GM12801 (cell line): ENCODE measurements at regions not wholly inside any gene's neighbourhood (a gene's known extent, or its start where the extent isn't known, plus 50 kb on each side); places are given as distances from the start of the nearest gene placed in this dataset.

Source experiments
- TF ChIP-seq, protein P1 (sequence below): IDR thresholded peaks from one replicate; pipeline ENCODE4 v1.5.1; 2011; ENCODE audit warnings: control low read depth; ENCODE audit not compliant: insufficient read length; ENCODE audit errors: extremely low read depth

DNA sequence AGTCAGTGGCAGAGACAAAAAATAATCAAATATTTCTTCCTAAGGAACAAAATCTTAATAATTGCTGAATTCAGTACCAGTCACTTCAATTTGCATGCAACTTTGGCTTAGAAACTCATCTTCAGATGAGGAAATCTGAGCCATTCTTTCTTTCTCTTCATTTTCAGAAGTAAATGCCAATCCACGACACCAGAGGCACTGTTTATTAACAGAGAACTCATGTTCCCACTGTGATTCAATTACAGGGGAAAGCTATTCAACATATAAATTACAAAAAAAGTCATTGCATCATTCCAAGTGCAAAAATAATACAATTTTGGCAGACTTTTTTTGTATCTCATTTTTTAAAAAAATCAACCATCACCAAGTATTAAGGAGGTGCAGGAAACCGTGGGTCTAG is 816.1 kb upstream of the TMEM132C start:
- TF ChIP-seq, protein P1, sequence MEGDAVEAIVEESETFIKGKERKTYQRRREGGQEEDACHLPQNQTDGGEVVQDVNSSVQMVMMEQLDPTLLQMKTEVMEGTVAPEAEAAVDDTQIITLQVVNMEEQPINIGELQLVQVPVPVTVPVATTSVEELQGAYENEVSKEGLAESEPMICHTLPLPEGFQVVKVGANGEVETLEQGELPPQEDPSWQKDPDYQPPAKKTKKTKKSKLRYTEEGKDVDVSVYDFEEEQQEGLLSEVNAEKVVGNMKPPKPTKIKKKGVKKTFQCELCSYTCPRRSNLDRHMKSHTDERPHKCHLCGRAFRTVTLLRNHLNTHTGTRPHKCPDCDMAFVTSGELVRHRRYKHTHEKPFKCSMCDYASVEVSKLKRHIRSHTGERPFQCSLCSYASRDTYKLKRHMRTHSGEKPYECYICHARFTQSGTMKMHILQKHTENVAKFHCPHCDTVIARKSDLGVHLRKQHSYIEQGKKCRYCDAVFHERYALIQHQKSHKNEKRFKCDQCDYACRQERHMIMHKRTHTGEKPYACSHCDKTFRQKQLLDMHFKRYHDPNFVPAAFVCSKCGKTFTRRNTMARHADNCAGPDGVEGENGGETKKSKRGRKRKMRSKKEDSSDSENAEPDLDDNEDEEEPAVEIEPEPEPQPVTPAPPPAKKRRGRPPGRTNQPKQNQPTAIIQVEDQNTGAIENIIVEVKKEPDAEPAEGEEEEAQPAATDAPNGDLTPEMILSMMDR = no peak

DNA sequence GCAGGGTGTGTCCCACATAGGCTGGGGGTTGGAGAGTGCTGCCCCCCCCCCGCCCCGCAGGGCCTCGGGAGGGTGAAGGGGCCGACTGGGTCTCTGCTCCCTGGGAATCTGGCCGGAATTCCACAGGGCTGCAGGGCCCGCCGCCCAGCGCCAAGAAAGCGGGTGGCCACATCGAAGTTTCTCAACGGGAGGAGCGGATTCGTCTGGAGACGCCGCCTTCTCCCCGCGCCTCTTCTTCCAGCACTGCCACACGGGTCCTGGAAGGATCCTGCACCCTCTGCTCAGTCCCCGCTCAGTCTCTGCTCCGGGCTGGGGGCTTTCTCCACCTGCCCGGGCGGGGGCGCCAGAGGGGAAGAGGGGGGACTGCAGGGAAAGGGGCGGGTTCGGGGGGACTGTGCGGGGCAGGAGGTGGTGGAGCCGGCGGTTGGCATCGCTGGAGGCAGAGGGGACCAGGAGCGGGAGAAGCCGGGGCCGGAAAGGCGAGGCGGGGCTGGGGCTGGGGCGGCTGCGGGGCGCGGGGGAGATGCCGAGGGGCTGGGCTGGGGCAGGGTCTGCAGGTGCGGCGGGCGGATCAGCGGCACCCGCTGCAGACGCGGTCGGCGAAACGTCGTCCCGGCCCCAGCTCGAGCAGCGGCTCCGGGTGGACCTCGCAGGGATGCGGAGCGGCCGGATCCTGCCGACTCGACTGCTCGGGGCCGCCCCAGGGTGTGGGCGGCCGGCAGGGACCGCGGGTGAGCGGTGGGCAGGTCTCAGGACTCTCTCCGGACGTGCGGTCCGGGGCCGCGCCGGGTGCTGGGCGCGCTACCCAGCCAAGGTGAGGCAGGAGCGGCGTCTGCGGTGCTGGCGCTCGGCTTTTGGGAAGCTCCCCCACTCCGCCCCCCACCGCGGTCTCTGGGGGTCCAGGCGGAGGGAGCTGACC is 811.4 kb upstream of the TMEM132C start:
- TF ChIP-seq, protein P1 = no peak

DNA sequence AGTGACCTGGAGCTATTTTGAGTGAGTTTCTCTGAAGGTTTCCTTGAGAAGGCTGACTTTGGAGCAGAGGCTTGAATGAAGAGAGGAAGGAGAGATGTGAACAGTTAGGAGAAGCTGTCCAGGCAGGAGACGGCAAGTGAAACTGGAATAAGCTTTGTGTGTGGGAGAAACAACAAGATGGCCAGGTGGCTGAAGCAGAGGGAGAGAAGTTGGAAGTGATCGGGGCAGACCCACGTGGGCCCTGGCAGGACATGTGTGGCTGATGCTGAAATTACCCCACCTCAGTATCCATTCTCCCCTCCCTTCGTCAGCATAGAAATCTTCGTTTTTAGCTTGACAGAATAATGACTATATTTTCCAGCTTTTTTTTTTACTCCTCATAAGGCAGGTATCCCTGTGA is 809.2 kb upstream of the TMEM132C start:
- TF ChIP-seq, protein P1 = no peak

DNA sequence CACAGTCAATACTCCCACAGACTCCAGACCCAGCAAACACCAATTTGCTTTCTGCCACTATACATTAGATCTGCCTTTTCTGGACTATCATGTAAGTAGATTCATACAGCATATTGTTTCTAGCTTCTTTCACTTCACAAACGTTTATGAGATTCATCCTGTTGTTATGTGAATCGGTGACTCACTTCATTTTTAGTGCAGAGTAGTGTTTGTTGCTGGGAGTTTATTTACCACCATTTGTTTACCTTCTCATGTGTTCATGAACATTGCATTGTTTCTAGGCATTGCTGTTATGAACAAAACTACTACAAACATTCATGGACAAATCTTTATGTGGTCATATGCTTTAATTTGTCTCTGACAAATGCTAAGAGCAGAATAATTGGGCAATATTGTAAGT is 807.8 kb upstream of the TMEM132C start:
- TF ChIP-seq, protein P1 = no peak

DNA sequence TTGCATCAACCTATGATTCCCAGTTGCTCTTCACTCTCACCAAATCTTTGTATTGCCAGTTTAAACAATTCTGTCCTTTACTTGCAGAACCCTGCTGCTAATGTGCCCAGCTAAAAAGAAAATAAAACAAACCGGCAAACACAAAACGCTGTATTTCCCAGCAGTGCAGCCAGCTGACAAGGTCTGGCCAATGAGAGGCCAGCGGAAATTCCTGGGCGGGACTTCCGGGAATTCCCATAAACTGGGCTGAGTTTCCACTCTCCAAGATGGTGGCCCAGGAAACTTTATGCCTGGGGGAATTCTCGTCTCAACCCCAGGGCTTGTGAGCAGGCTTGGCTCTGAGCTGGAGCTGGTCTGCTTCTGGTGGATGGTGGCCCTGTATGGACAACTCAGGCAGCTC is 807.3 kb upstream of the TMEM132C start:
- TF ChIP-seq, protein P1 = no peak

DNA sequence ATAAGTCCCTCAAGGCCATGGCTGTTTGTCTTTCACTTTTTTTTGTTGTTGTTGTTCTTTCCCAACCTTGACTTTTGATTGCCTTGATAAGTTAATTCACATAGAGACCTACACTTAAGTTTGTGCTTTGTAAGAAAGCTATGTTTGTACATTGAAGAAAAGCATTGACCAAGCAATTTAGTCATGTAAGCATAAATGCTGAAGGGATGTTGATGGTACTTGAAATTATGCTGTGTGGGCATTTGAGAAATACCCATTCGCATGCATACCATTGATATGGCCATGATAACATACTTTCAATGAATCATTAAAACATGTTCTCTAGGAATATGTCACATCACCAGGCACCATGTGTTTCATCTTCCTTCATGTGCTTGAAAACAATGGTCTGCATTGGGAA is 803.7 kb upstream of the TMEM132C start:
- TF ChIP-seq, protein P1 = no peak

DNA sequence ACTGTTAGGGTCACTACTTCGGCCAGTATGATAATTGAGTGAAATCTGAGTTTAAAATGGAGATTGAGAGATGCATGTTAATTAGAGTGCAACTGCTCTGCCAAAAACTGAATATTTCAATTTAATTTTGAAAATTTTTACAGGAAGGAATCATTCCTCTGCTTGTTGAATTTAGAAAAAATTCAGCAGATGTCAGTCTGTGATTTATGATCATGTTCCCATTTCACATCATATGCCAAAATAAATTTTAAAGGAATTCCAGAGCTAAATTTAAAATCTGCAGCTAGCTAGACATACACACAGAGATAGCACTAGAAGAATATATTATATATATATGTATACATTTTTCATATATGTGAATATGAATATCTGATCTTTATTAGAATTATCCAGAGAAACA is 797.6 kb upstream of the TMEM132C start:
- TF ChIP-seq, protein P1 = no peak
